IPS-15b (cell line): ENCODE measurements at regions not wholly inside any gene's neighbourhood (a gene's known extent, or its start where the extent isn't known, plus 50 kb on each side); places are given as distances from the start of the nearest gene placed in this dataset.

Source experiments
- H3K27me3 ChIP-seq: one replicate; pipeline ENCODE4 v1.6.1; 2013; ENCODE audit warnings: low read length; ENCODE audit not compliant: control insufficient read depth, insufficient read depth
- H3K36me3 ChIP-seq: one replicate; pipeline ENCODE4 v1.6.1; 2013; ENCODE audit warnings: low read length; ENCODE audit not compliant: control insufficient read depth, insufficient read depth
- H3K4me1 ChIP-seq: one replicate; pipeline ENCODE4 v1.6.1; 2013; ENCODE audit warnings: mild to moderate bottlenecking, low read length; ENCODE audit not compliant: control insufficient read depth, insufficient read depth
- H3K4me3 ChIP-seq: one replicate; pipeline ENCODE4 v1.5.1; 2013; ENCODE audit warnings: low read depth, low read length
- H3K9ac ChIP-seq: one replicate; pipeline ENCODE4 v1.6.1; 2013; ENCODE audit warnings: low read depth, mild to moderate bottlenecking, low read length
- H3K9me3 ChIP-seq: one replicate; pipeline ENCODE4 v1.6.1; 2013; ENCODE audit warnings: mild to moderate bottlenecking, low read length; ENCODE audit not compliant: control insufficient read depth, insufficient read depth

DNA sequence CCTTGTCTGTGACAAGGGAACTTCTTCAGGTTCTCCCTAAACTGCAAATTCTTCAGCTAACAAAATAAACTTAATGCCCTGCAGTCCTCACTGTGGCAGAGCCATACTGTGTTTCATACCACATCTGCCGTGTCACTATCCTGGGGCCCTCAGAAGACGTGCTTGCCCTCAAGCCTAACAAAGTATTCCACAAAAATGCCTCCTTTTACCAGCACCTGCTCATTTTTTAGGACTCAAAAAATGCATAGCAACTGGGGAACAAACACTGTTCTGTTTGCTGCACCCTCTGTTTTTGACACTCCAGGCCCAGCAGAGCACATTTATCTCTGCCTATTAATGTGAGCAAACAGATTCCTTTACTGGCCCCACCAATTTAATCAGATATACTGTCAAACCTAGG, 270.7 kb upstream of the SSTR1 start:
- no peak overlapping the region for H3K4me3 ChIP-seq
- H3K27me3 ChIP-seq = peaks cover 3% of the 10 kb centered on the region
- no peaks in the 10 kb centered on the region for H3K9me3 ChIP-seq
- no peaks in the 10 kb centered on the region for H3K36me3 ChIP-seq
- H3K9ac ChIP-seq = no peak overlapping the region
- no peaks in the 10 kb centered on the region for H3K4me1 ChIP-seq

DNA sequence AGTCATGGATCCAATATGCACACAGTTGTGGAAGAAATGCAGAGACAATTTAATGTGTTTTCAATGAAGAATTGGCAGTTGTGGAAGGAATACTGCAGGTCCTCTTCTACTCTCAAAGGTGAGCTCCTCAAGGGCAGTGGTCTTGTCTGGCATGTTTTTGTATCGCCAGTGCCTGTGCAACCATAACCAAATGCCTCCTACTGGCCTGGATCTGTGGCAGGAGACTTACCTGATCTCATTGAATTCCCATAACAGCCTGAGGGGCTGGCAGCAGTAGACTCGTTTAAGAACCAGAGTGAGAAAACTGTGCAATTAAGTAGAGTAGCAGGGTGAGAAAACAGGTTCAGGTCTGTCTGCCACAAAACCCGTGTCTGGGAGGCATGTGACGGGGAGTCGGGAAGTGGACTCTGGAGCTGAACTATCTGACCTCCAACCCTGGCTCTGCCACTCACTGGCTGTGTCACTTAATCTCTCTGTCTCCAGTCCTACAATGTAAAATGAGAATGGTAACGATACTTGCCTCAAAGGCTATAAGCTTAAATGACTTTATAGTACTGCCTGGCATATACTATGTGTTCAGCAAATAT, 268.2 kb upstream of the SSTR1 start:
- H3K36me3 ChIP-seq = no peaks in the 10 kb centered on the region
- no peaks in the 10 kb centered on the region for H3K4me1 ChIP-seq
- H3K27me3 ChIP-seq = no peaks in the 10 kb centered on the region
- H3K9ac ChIP-seq = no peak overlapping the region
- no peaks in the 10 kb centered on the region for H3K9me3 ChIP-seq
- no peak overlapping the region for H3K4me3 ChIP-seq

DNA sequence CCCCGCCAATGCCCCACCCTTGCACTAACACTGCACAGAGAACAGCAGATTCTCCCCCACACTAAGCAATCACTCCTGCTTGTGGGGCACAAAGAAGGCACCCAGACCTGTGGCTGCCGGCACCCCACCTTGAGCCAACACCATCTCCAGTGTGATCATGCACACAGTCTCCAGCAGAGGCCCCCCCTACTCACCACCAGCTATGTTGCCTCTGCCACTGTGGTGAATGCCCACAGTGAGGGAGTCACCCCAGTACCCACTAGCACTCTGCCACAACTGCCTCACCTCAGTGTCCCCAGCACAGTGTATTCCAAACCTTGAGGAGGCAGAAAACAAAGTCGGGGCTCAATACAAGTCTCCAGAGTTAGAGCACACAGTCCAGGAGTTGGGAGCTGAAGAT, 261.7 kb upstream of the SSTR1 start:
- no peak overlapping the region for H3K4me3 ChIP-seq
- H3K4me1 ChIP-seq = no peaks in the 10 kb centered on the region

DNA sequence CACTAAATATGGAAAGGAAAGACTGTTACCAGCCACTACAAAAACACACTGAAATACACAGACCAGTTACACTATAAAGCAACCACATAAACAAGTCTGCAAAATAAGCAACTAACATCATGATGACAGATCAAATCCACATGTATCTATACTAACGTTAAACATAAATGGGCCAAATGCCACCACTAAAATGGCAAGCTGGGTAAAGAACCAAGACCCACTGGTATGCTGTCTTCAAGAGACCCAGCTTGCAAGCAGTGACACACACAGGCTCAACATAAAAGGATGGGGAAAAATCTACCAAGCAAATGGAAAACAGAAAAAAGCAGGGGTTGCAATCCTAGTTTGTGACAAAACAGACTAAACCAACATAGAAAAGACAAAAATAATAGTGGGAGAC, 260.9 kb upstream of the SSTR1 start:
- Histone ChIP-seq H3K4me3 (no peak overlapping the region), H3K36me3 (no peaks in the 10 kb centered on the region), H3K9me3 (peaks cover 4% of the 10 kb centered on the region), H3K4me1 (no peaks in the 10 kb centered on the region), H3K9ac (no peak overlapping the region), H3K27me3 (no peaks in the 10 kb centered on the region)

More for the DNA sequence above, 261.7 kb upstream of the SSTR1 start:
- Histone ChIP-seq H3K27me3 (no peaks in the 10 kb centered on the region), H3K9ac (no peak overlapping the region), H3K9me3 (peaks cover 4% of the 10 kb centered on the region), H3K36me3 (no peaks in the 10 kb centered on the region)

DNA sequence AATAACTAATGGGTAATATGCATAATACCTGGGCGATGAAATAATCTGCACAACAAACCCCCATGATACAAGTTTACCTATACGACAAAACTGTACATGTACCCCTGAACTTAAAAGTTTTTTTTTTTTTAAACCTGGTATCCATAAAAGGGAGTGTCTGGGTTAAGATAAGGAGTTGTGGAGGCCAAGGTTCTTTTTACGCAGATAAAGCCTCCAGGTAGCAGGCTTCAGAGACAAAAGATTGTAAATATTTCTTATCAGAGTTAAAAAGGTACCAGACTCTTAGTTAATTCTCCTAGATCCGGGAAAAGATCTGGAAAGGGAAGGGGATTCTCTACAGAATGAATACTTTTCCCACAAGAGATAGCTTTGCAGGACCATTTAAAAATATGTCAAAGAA, 259.4 kb upstream of the SSTR1 start:
- peaks cover 4% of the 10 kb centered on the region for H3K9me3 ChIP-seq
- no peaks in the 10 kb centered on the region for H3K4me1 ChIP-seq
- H3K27me3 ChIP-seq = no peaks in the 10 kb centered on the region
- H3K9ac ChIP-seq = no peak overlapping the region
- H3K4me3 ChIP-seq = no peak overlapping the region
- H3K36me3 ChIP-seq = no peaks in the 10 kb centered on the region

DNA sequence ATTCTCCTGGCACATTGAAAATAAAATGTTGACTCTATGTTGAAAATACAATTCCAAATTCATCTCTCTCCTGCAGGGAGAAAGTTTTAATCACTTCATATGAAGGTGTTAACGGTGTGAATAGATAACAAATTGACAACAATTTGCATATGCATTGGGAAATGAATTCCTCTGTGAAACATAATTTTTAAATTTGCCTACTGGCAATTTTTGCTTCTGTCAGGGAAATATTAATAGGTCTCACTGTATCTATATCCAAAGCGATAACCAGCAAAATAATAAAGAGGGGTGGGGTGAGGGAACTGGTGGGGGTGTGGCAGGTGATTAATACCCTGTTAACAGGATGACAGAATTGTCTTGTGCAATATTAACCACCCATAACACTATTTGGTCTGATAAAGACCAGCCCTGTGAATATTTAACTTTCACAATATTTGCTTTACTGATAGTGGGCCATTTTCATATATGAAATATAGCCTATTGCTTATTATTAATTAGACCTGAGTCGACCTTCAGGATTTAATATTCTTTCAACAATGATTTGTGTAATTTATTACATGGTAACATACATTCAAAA, 239.0 kb upstream of the SSTR1 start:
- Histone ChIP-seq H3K9me3 (no peaks in the 10 kb centered on the region), H3K9ac (no peak overlapping the region), H3K4me3 (no peak overlapping the region), H3K36me3 (no peaks in the 10 kb centered on the region), H3K4me1 (no peaks in the 10 kb centered on the region), H3K27me3 (peaks cover 2% of the 10 kb centered on the region)

DNA sequence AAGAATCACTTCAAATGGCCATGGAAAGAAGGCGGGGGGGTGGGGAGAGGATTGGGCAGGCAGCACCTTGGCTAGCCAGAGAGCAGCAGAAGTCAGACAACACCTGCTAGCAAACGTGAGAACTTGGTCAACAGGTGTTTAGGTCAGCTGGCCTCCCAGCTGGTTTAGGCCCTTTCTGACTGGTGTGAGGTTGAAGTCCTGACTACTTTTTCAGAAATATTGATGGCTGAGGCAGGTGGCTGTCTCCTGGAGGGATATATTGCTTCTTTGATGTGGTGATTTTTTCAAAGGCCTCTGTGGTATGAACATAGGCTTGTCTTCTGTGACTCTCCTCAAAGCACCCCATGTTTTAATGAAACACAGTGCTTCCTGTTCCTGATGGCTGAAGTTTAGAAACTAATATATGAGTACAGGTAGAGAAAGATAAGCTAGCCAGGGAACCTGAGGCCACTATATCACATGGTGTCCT, 238.2 kb upstream of the SSTR1 start:
- no peaks in the 10 kb centered on the region for H3K4me1 ChIP-seq
- no peak overlapping the region for H3K9ac ChIP-seq
- no peak overlapping the region for H3K4me3 ChIP-seq
- no peaks in the 10 kb centered on the region for H3K9me3 ChIP-seq
- no peaks in the 10 kb centered on the region for H3K36me3 ChIP-seq
- peaks cover 2% of the 10 kb centered on the region for H3K27me3 ChIP-seq

DNA sequence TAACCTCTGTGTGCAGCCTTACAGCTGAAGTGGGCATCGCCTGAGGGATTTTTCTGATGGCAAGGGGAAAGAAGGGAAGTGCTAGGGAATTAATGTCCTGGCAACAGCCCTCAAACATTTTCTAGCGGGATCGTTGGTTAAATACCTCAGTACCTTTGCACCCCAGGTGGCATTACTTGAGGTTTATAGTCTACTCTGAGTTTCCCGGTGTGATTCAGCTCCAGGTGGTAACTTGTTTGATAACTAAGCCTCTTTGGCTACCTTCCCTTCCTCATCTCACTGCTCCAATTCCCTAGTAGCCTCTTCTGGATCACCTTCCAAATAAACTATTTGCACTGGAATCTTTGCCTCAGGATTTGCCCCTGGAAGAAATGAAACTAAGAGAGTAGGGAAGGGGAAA, 237.0 kb upstream of the SSTR1 start:
- H3K9me3 ChIP-seq = no peaks in the 10 kb centered on the region
- no peak overlapping the region for H3K4me3 ChIP-seq
- no peaks in the 10 kb centered on the region for H3K36me3 ChIP-seq
- no peaks in the 10 kb centered on the region for H3K4me1 ChIP-seq
- peaks cover 2% of the 10 kb centered on the region for H3K27me3 ChIP-seq
- H3K9ac ChIP-seq = no peak overlapping the region

DNA sequence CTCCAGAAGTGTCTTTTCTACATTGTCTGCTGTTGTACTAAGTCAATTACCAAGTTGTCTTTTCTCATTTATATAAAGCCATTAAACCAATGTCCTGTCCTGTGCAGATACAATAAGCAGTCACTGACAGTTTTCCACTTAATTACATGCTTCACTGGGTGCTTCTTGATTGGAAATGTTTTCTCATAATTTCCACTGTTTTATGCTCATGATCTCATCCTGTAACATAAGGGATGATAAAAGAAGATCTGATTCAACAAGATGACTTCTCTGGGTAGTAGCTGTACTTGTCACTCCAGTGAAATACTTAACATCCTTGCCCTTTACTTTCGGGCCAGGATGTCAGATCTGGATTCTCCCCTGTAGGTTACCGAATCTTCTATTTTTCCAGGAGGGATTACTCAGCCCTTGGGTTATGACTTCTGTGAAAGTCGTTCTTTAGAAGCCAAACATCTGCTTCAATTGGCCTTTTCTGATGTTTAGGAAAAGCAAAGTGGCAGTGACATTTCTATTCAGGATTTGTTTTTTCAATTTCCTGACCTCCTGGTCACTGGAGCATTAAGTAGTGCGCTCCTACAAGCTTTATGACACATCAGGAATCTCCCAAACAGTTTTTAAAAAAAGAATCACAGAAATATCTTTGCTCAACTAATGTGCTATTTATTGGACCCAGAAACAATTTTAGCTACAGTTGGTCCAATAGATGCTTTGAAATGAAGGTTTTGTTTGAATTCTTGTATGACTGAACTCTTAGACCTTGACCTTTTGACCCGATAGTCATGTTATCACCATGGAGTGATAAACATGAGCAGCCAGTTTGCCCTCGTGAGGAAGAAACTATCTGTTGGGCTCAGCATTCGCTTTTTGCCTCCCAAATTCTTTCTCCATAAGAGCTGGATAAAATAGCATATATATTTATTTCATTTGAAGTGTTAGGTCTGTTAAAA, 234.5 kb upstream of the SSTR1 start:
- H3K4me3 ChIP-seq = no peak overlapping the region
- no peaks in the 10 kb centered on the region for H3K36me3 ChIP-seq
- H3K4me1 ChIP-seq = no peaks in the 10 kb centered on the region
- H3K27me3 ChIP-seq = peaks cover 2% of the 10 kb centered on the region
- H3K9me3 ChIP-seq = no peaks in the 10 kb centered on the region
- no peak overlapping the region for H3K9ac ChIP-seq

DNA sequence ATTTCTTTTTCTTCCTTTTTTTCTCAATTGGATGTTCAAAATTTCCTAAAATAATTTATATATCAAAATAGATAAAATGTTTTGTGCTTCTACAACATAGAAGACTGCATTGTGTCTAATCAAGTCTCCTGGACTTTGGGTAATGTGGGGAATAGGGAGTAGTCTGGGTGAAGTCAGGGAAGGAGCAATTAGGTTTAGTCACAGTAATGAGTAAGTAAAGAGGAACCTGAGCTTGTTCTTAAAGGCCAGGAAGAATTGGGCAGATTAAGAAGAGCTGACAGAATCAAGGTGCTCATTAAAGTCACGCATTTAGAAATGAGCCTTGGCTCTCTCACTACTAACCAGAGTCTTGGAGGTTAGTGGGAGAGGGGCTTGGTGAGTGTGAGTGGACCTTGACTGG, 233.3 kb upstream of the SSTR1 start:
- H3K36me3 ChIP-seq = no peaks in the 10 kb centered on the region
- no peak overlapping the region for H3K4me3 ChIP-seq
- no peaks in the 10 kb centered on the region for H3K4me1 ChIP-seq
- peaks cover 2% of the 10 kb centered on the region for H3K27me3 ChIP-seq
- no peak overlapping the region for H3K9ac ChIP-seq
- H3K9me3 ChIP-seq = no peaks in the 10 kb centered on the region

DNA sequence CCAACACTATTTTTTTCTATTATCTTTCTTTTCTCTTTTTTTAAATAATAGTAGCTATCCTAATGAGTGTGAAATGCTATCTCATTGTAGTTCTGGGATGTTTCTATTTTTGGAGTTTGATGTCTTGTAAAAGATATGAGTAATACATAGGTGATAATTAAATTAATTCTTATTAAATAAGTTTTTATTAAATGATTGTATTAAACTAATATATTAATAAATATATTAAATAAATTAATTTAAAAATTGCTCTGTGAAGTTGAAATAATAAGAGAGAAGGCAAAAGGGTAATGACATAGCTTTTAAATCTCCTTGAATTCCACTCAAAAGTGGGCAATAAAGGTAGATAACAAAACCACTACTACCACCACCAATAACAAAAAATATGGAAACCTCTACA, 230.2 kb upstream of the SSTR1 start:
- Histone ChIP-seq H3K4me3 (no peak overlapping the region), H3K36me3 (no peaks in the 10 kb centered on the region), H3K4me1 (no peaks in the 10 kb centered on the region), H3K9me3 (peaks cover 6% of the 10 kb centered on the region), H3K9ac (no peak overlapping the region), H3K27me3 (no peaks in the 10 kb centered on the region)
